ENCODE measurements at regions not wholly inside any gene's neighbourhood (a gene's known extent, or its start where the extent isn't known, plus 50 kb on each side); places are given as distances from the start of the nearest gene placed in this dataset.

GRCh38 chr10:71064413-71065118 is 147.8 kb upstream of the UNC5B start:
- TF ChIP-seq CTCF (conservative IDR thresholded peaks at IDR 0.05) (no peak), EZH2 (IDR thresholded peaks at IDR 0.05; ENCODE audit: low read depth) (no peak)
